DND-41 (cell line): ENCODE measurements at regions not wholly inside any gene's neighbourhood (a gene's known extent, or its start where the extent isn't known, plus 50 kb on each side); places are given as distances from the start of the nearest gene placed in this dataset.

Experiments
- ATAC-seq: fragments of 200-7000 bp; cut with Tn5 transposase; 3 replicates; pipeline ENCODE4 v1.9.1; 2021; ENCODE audit warnings: low read depth; ENCODE audit not compliant: insufficient read depth
- DNase-seq: peaks from one replicate; pipeline ENCODE4 v3.0.0-alpha.2; 2020
- H2AFZ ChIP-seq: 2 replicates; pipeline ENCODE4 v1.6.0; 2012; ENCODE audit warnings: low read depth, low read length
- H3K27ac ChIP-seq: 2 replicates; pipeline ENCODE4 v1.5.1; 2012; ENCODE audit warnings: low read length, inconsistent platforms
- H3K27me3 ChIP-seq: fragments of 200-600 bp; sonication (generic); 2 replicates; pipeline ENCODE4 v1.6.0; 2012; ENCODE audit warnings: low read length, mild to moderate bottlenecking, inconsistent platforms; ENCODE audit not compliant: insufficient read depth, poor library complexity
- H3K36me3 ChIP-seq: 2 replicates; pipeline ENCODE4 v1.5.1; 2012; ENCODE audit warnings: low read length, inconsistent platforms; ENCODE audit not compliant: insufficient read depth
- H3K4me1 ChIP-seq: 2 replicates; pipeline ENCODE4 v1.5.1; 2012; ENCODE audit warnings: mild to moderate bottlenecking, low read length; ENCODE audit not compliant: insufficient read depth
- H3K4me2 ChIP-seq: 2 replicates; pipeline ENCODE4 v1.6.0; 2012; ENCODE audit warnings: mild to moderate bottlenecking, moderate library complexity, low read length, inconsistent platforms; ENCODE audit not compliant: insufficient read depth
- H3K4me3 ChIP-seq, 2 experiments: fragments of 200-600 bp in 1 of 2; shearing (Covaris generic) in 1 of 2; 2 replicates each; pipeline ENCODE4 v1.5.1; 2012 to 2016; ENCODE audit warnings: inconsistent platforms in 2 of 2, low read length in 2 of 2, mild to moderate bottlenecking in 2 of 2, low read depth in 1 of 2, moderate library complexity in 1 of 2
- H3K79me2 ChIP-seq: 2 replicates; pipeline ENCODE4 v1.6.0; 2012; ENCODE audit warnings: low read length, inconsistent platforms; ENCODE audit not compliant: insufficient read depth
- H3K9ac ChIP-seq: 2 replicates; pipeline ENCODE4 v1.6.0; 2012; ENCODE audit warnings: low read depth, mild to moderate bottlenecking, inconsistent platforms, low read length, moderate library complexity
- H3K9me3 ChIP-seq: 2 replicates; pipeline ENCODE4 v1.5.1; 2012; ENCODE audit warnings: low read length, moderate library complexity, mild to moderate bottlenecking, inconsistent platforms; ENCODE audit not compliant: insufficient read depth, severe bottlenecking
- H4K20me1 ChIP-seq: 2 replicates; pipeline ENCODE4 v1.6.0; 2012; ENCODE audit warnings: low read length; ENCODE audit not compliant: insufficient read depth
- EZH2 ChIP-seq: IDR thresholded peaks from 3 replicates; pipeline ENCODE4 v1.6.1; 2012; ENCODE audit warnings: borderline replicate concordance, low read depth, mild to moderate bottlenecking, moderate library complexity, low read length, inconsistent platforms; ENCODE audit not compliant: severe bottlenecking
- TF ChIP-seq, protein P1 (sequence below): IDR thresholded peaks from 2 replicates; pipeline ENCODE4 v1.5.1; 2012; ENCODE audit warnings: borderline replicate concordance, low read length, moderate library complexity, mild to moderate bottlenecking; ENCODE audit not compliant: poor library complexity, severe bottlenecking; ENCODE audit errors: extremely low read depth

GRCh38 chr16:51807551-51807950 is 656.5 kb upstream of the SALL1 start:
- TF ChIP-seq, protein P1, sequence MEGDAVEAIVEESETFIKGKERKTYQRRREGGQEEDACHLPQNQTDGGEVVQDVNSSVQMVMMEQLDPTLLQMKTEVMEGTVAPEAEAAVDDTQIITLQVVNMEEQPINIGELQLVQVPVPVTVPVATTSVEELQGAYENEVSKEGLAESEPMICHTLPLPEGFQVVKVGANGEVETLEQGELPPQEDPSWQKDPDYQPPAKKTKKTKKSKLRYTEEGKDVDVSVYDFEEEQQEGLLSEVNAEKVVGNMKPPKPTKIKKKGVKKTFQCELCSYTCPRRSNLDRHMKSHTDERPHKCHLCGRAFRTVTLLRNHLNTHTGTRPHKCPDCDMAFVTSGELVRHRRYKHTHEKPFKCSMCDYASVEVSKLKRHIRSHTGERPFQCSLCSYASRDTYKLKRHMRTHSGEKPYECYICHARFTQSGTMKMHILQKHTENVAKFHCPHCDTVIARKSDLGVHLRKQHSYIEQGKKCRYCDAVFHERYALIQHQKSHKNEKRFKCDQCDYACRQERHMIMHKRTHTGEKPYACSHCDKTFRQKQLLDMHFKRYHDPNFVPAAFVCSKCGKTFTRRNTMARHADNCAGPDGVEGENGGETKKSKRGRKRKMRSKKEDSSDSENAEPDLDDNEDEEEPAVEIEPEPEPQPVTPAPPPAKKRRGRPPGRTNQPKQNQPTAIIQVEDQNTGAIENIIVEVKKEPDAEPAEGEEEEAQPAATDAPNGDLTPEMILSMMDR: no peak
- TF ChIP-seq EZH2: no peak
- DNase-seq: no peak
- H4K20me1 ChIP-seq: no peaks in the 10 kb centered on the region
- H3K9me3 ChIP-seq: no peaks in the 10 kb centered on the region
- ATAC-seq: no peak
- H3K9ac ChIP-seq: no peak overlapping the region
- H3K4me3 ChIP-seq: no peak overlapping the region
- no peak overlapping the region for H3K27ac ChIP-seq
- no peaks in the 10 kb centered on the region for H3K4me1 ChIP-seq
- H3K36me3 ChIP-seq: no peaks in the 10 kb centered on the region
- no peaks in the 10 kb centered on the region for H3K79me2 ChIP-seq
- no peaks in the 10 kb centered on the region for H3K27me3 ChIP-seq
- H3K4me2 ChIP-seq: no peak overlapping the region
- H2AFZ ChIP-seq: no peak overlapping the region

DNA sequence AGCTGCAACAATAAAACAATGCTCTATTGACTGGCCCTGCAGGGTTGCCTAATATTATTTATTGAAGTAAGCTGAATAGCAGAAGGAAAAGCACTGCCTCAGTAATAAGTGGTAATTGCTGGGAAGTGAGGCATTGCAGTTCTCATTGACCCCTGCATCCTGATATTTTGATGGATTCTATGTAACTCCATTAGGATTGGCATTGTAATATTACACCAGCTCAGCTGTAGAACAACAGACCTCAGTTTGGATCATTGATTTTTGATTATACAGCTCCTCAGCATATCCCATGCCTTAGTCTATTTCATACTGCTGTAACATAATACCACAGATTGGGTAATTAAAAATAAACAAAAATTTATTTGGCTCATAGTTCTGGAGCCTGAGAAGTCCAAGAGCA is 650.6 kb upstream of the SALL1 start:
- Histone ChIP-seq H3K9me3 (no peaks in the 10 kb centered on the region), H3K4me3 (no peak overlapping the region), H3K4me2 (no peak overlapping the region), H4K20me1 (no peaks in the 10 kb centered on the region), H2AFZ (no peak overlapping the region), H3K27ac (no peak overlapping the region), H3K4me1 (no peaks in the 10 kb centered on the region), H3K79me2 (no peaks in the 10 kb centered on the region), H3K9ac (no peak overlapping the region), H3K27me3 (no peaks in the 10 kb centered on the region), H3K36me3 (no peaks in the 10 kb centered on the region)
- TF ChIP-seq EZH2: no peak
- TF ChIP-seq, protein P1: no peak
- ATAC-seq (no peak), DNase-seq (no peak)

- no peak overlapping the region for H3K4me2 ChIP-seq
- H2AFZ ChIP-seq: no peak overlapping the region
- no peak overlapping the region for H3K4me3 ChIP-seq
- DNase-seq (no peak), ATAC-seq (no peak)
- H3K27ac ChIP-seq: no peak overlapping the region
- H3K27me3 ChIP-seq: no peaks in the 10 kb centered on the region
- H3K9me3 ChIP-seq: no peaks in the 10 kb centered on the region
- H3K79me2 ChIP-seq: no peaks in the 10 kb centered on the region
- H3K4me1 ChIP-seq: no peaks in the 10 kb centered on the region
- no peaks in the 10 kb centered on the region for H4K20me1 ChIP-seq
- no peaks in the 10 kb centered on the region for H3K36me3 ChIP-seq
- H3K9ac ChIP-seq: no peak overlapping the region
- TF ChIP-seq, protein P1: no peak
- no peak for TF ChIP-seq EZH2
Observed at GRCh38 chr16:51797669-51798259, 646.7 kb upstream of the SALL1 start.

- Histone ChIP-seq H3K79me2 (no peaks in the 10 kb centered on the region), H3K36me3 (no peaks in the 10 kb centered on the region), H3K27me3 (no peaks in the 10 kb centered on the region), H3K4me3 (no peak overlapping the region), H3K4me1 (no peaks in the 10 kb centered on the region), H3K9ac (no peak overlapping the region), H2AFZ (no peak overlapping the region), H3K27ac (no peak overlapping the region), H4K20me1 (no peaks in the 10 kb centered on the region), H3K9me3 (no peaks in the 10 kb centered on the region), H3K4me2 (no peak overlapping the region)
- TF ChIP-seq, protein P1: no peak
- DNase-seq (no peak), ATAC-seq (no peak)
Observed at GRCh38 chr16:51779240-51779639, 628.2 kb upstream of the SALL1 start.
